Activated T-helper 2 cell treated with anti-CD3 and anti-CD28 coated beads, Interferon-gamma antibody, Interleukin-2, Interleukin-4, amounts not matched to agents 10 μg/mL and 5 μg/mL and 100 μg/mL, durations not matched to agents 14 hours and 24 hours and 36 hours (primary cell): ENCODE measurements at regions not wholly inside any gene's neighbourhood (a gene's known extent, or its start where the extent isn't known, plus 50 kb on each side); places are given as distances from the start of the nearest gene placed in this dataset.
"Not testable (repeated sequence)": the region's sequence is repeated elsewhere in the genome, so short reads cannot be mapped to it uniquely, and the experiment has no call there.

Experiments
- DNase-seq: peaks from one replicate; pipeline ENCODE4 v3.0.0; 2021; ENCODE audit warnings: low spot score
- H3K27ac Mint-ChIP-seq: one replicate; pipeline ENCODE4 v1.8.0; 2021; ENCODE audit warnings: mixed read lengths
- H3K27me3 Mint-ChIP-seq: one replicate; pipeline ENCODE4 v1.8.0; 2021; ENCODE audit warnings: low read depth, mixed read lengths
- H3K36me3 Mint-ChIP-seq: one replicate; pipeline ENCODE4 v1.8.0; 2021; ENCODE audit warnings: low read depth, mixed read lengths
- H3K4me1 Mint-ChIP-seq: one replicate; pipeline ENCODE4 v1.8.0; 2021; ENCODE audit warnings: low read depth, mixed read lengths
- H3K4me3 Mint-ChIP-seq: one replicate; pipeline ENCODE4 v1.8.0; 2021; ENCODE audit warnings: low read depth, mild to moderate bottlenecking, moderate library complexity, mixed read lengths
- H3K9me3 Mint-ChIP-seq: one replicate; pipeline ENCODE4 v1.8.0; 2021; ENCODE audit warnings: mixed read lengths
- intact Hi-C: fragments of 100-400 bp; cut with micrococcal nuclease; formaldehyde crosslinking; loops from one replicate; pipeline ENCODE4 v1.15.1; 2023

DNA sequence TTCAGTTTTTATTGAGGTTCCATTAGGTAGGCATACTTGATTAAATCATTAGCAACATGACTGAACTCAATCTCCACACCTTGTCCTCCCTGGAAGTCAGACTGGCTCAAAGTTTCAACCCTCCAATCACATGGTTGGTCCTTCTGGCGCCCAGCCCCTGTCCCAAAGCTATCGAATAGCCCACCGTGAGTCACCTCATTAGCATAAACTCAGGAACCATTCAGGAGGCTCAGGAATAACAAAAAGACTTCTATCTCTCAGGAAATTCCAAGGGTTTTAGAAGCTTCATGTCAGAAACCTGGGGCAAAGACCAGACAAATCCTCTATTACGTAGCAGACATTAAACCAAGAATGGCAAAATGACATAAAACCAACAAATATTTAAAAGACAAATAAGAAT, 78.6 kb downstream of the RGS2 start:
- H3K27ac Mint-ChIP-seq, result no peak overlapping the region
- H3K9me3 Mint-ChIP-seq, result no peaks in the 10 kb centered on the region
- DNase-seq, result no peak
- intact Hi-C loops, result no loop called here
- H3K4me1 Mint-ChIP-seq, result no peaks in the 10 kb centered on the region
- H3K4me3 Mint-ChIP-seq, result no peak overlapping the region
- peaks cover 4% of the 10 kb centered on the region for H3K27me3 Mint-ChIP-seq
- no peaks in the 10 kb centered on the region for H3K36me3 Mint-ChIP-seq

DNA sequence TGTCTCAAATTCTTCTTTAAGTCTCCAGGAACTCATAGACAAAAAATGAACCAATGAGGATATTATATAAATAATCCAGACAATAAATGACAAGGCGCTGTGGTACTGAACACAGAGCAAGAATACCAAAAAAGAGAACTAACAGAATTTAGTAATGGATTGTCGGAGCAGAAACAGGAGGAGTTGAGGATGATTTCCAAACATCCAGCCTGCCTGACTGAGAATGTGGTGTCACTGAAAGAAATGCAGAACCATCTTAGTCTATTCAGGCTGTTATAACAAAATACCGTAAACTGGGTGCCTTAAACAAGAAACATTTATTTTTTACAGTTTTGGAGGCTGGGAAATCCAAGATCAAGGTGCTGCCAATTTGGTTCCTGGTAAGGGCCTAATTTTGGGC, 79.7 kb downstream of the RGS2 start:
- Mint-ChIP-seq H3K27ac (no peak overlapping the region), H3K27me3 (peaks cover 6% of the 10 kb centered on the region), H3K4me3 (no peak overlapping the region), H3K9me3 (no peaks in the 10 kb centered on the region), H3K4me1 (no peaks in the 10 kb centered on the region), H3K36me3 (no peaks in the 10 kb centered on the region)
- intact Hi-C loops, result no loop called here
- no peak for DNase-seq

DNA sequence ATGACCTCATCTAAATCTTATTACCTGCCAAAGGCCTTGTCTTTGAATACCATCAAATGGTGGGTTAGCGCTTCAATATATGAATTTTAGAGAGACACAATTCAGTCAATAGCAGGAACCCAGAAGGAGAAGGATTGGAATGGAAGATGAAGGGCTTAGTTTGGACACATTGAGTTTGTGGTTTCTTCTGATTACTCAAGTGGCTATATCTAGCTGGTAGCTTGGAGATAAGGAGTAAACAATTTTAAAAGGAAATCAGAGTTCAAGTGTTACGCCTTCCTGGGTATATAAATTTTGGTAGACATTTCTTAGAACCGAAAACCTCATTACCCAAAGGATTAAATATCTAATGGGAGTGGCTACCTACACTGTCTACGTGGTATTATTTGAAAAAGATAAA, 80.2 kb downstream of the RGS2 start:
- Mint-ChIP-seq H3K27ac (no peak overlapping the region), H3K36me3 (no peaks in the 10 kb centered on the region), H3K9me3 (no peaks in the 10 kb centered on the region), H3K27me3 (peaks cover 5% of the 10 kb centered on the region), H3K4me3 (no peak overlapping the region), H3K4me1 (no peaks in the 10 kb centered on the region)
- DNase-seq, result no peak
- intact Hi-C loops, result no loop called here

DNA sequence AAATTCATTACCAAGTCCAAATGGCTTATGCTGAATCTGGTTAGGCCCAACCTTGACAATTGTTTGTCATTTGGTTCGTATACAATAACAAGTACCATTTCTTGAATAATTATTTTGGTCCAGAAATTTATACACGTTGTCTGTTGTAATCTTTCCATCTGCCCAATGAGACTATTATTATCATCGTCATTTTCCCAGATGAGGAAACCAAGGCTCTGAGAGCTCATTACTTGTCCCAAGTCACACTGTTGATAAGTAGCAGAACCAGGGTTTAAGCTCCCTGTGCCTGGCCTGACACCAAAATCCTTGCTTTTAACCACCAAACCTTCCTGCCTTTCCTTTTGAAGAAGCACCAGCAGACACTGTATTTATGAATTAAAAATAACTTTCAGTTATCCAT, 81.3 kb downstream of the RGS2 start:
- Mint-ChIP-seq H3K9me3 (no peaks in the 10 kb centered on the region), H3K27me3 (peaks cover 2% of the 10 kb centered on the region), H3K36me3 (no peaks in the 10 kb centered on the region), H3K4me1 (no peaks in the 10 kb centered on the region), H3K27ac (no peak overlapping the region), H3K4me3 (no peak overlapping the region)
- no peak for DNase-seq
- intact Hi-C loops, result no loop called here

DNA sequence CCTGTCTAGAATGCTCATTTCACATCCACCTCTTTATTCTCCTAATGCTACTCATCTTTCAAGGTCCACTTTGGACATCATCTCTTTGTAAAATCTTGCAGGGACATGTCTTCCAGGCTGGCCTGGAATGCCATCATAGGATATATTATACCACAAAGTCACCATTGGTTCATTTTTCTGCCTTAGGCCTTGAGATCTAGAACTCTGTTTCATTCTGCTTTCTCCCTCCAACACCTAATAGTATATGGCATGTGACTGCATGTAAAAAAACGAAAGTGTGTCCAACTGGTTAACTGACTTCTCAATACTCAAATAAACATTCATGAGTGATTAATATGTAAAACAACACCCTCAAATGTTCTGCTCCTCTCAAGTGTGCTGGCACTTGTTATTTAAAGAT, 84.1 kb downstream of the RGS2 start:
- intact Hi-C loops, result no loop called here
- Mint-ChIP-seq H3K36me3 (no peaks in the 10 kb centered on the region), H3K9me3 (no peaks in the 10 kb centered on the region)

DNA sequence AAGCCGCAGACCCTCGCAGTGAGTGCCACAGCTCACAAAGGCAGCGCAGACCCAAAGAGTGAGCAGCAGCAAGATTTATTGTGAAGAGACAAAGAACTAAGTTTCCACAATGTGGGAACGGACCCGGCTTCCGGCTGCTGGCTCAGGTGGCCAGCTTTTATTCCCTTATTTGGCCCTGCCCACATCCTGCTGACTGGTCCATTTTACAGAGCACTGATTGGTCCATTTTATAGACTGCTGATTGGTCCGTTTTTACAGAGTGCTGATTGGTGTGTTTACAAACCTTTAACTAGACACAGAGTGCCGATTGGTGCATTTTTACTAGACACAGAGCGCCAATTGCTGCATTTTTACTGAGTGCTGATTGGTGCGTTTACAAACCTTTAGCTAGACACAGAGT, 86.6 kb downstream of the RGS2 start:
- H3K4me3 Mint-ChIP-seq, result not testable (repeated sequence)

More for the DNA sequence above, 84.1 kb downstream of the RGS2 start:
- no peaks in the 10 kb centered on the region for H3K4me1 Mint-ChIP-seq
- H3K27me3 Mint-ChIP-seq, result peaks cover 5% of the 10 kb centered on the region
- H3K27ac Mint-ChIP-seq, result no peak overlapping the region
- DNase-seq, result no peak
- no peak overlapping the region for H3K4me3 Mint-ChIP-seq

DNA sequence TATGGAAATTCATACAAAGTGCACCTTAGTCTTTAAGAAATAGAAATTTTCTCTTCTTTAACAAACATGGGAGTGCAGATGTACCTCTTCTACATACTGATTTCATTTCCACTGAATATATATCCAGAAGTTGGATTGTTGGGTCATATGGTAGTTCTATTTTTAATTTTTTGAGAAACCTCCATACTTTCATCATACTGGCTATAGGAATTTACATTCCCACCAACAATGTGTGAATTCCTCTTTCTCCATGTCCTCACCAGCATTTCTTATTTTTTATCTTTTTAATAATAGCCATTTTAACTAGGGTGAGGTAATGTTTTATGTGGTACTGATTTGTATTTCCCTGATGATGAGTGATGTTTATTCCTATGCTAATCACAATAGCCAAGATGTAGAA, 87.5 kb downstream of the RGS2 start:
- Mint-ChIP-seq H3K27me3 (peaks cover 5% of the 10 kb centered on the region), H3K27ac (no peak overlapping the region), H3K9me3 (no peaks in the 10 kb centered on the region), H3K4me3 (no peak overlapping the region), H3K36me3 (no peaks in the 10 kb centered on the region), H3K4me1 (no peaks in the 10 kb centered on the region)
- no peak for DNase-seq
- intact Hi-C loops, result no loop called here

More for the DNA sequence above, 86.6 kb downstream of the RGS2 start:
- H3K27me3 Mint-ChIP-seq, H3K4me1 Mint-ChIP-seq, H3K36me3 Mint-ChIP-seq, DNase-seq, H3K9me3 Mint-ChIP-seq, H3K27ac Mint-ChIP-seq, intact Hi-C loops: not testable (repeated sequence)

DNA sequence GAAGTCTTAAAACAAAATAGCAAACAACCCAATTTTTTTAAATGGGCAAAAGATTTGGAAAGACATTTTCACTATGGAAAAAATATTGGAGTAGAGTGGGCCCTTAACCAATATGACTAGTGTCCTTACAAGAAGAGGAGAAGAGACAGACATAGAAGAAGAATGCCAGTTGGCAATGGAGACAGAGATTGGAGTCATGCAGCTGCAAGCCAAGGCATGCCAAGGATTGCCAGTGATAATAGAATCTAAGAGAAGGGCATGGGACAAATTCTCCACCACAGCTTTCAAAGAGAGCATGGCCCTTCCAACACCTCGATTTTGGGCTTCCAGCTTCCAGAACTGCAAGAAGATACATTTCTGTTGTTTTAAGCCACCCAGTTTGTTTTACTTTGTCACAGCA, 92.7 kb downstream of the RGS2 start:
- Mint-ChIP-seq H3K27me3 (peaks cover 2% of the 10 kb centered on the region), H3K9me3 (no peaks in the 10 kb centered on the region)

DNA sequence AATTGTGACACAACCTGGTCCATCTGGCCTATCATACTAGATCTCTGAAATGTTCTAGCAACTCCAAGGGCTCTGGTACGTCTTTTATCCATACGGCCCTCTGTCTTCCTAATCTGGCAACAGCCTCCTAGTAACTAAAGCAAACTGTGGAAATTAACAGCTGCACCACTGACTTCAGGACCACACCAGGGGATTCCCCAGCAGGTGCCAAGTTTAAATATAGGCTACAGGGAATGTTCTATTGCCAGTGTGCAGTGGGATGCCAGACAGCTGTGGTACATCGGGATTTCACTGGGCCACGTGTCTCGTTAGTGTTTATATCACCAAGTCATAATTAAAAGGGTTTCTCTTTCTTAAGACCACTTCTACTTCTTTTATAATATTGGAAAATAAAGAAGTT, 94.3 kb downstream of the RGS2 start:
- H3K4me3 Mint-ChIP-seq, result no peak overlapping the region
- no peaks in the 10 kb centered on the region for H3K27me3 Mint-ChIP-seq
- no peak for DNase-seq
- no peaks in the 10 kb centered on the region for H3K9me3 Mint-ChIP-seq
- peaks cover 6% of the 10 kb centered on the region for H3K4me1 Mint-ChIP-seq
- H3K27ac Mint-ChIP-seq, result no peak overlapping the region
- intact Hi-C loops, result no loop called here
- H3K36me3 Mint-ChIP-seq, result no peaks in the 10 kb centered on the region

More for the DNA sequence above, 92.7 kb downstream of the RGS2 start:
- Mint-ChIP-seq H3K36me3 (no peaks in the 10 kb centered on the region), H3K4me1 (peaks cover 6% of the 10 kb centered on the region), H3K27ac (no peak overlapping the region), H3K4me3 (no peak overlapping the region)
- intact Hi-C loops, result no loop called here
- no peak for DNase-seq

DNA sequence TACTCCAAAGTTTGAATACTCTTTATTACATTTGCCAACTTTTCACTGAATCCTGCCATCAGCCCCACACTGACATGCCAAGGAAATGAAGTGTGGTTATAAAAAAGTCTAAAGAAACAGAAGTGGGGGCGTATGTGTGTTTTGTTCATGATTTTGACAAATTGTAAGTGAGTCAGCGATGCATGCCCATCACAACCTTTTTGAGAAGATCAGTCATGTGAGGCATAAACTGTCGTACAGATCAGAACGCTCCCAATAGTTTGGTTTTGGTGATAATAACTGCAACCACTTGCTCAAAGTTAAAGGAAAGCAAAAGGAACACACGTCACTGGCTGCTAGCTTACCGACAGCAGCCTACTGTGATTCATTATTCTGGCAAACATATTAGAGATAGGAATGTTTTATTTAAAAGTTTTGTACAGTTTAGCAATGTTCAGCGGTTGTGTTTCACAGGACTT, 95.6 kb downstream of the RGS2 start:
- Mint-ChIP-seq H3K27ac (no peak overlapping the region), H3K4me3 (no peak overlapping the region), H3K27me3 (no peaks in the 10 kb centered on the region), H3K9me3 (no peaks in the 10 kb centered on the region), H3K4me1 (peaks cover 6% of the 10 kb centered on the region), H3K36me3 (no peaks in the 10 kb centered on the region)
- intact Hi-C loops, result no loop called here
- DNase-seq, result no peak

DNA sequence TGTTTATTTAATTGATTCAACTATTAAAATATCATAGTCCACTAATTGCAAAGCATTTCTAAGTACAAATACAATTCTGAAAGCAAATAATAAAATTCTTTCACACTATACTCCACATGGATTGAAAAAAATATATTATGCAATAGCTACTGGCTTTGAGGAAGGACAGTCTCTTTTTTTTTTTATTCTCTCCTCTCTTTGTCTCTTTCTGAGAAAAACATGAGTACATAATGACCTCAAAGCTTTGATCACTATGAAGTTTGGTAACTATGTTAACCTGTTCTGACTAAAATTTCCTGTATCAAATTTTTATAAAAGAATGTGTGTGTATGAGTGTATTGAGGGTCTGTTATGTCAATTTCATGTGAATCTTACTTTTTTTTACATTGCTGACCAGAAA, 96.2 kb downstream of the RGS2 start:
- DNase-seq, result no peak
- intact Hi-C loops, result no loop called here
- Mint-ChIP-seq H3K36me3 (no peaks in the 10 kb centered on the region), H3K27me3 (no peaks in the 10 kb centered on the region), H3K4me1 (peaks cover 6% of the 10 kb centered on the region), H3K27ac (no peak overlapping the region), H3K9me3 (no peaks in the 10 kb centered on the region), H3K4me3 (no peak overlapping the region)

DNA sequence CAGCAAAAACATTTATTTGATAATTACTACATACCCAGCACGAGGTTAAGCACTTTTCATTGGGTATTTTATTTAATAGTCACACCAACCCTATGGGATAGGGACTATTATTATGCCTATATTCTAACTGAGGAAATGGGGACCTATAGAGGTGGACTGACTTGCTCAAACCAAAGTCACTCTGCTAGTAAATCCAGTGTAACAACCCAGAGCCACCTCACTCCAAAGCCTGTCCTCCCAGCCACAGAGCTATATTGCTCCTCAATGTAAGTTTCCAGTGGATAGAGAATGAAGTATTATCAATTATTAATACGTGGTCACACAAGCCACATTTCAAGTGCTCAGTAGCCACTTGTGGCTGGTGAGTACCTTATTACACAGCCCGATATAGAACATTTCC, 97.5 kb downstream of the RGS2 start:
- Mint-ChIP-seq H3K27me3 (no peaks in the 10 kb centered on the region), H3K4me1 (peaks cover 6% of the 10 kb centered on the region), H3K27ac (no peak overlapping the region), H3K9me3 (no peaks in the 10 kb centered on the region), H3K36me3 (no peaks in the 10 kb centered on the region), H3K4me3 (no peak overlapping the region)
- intact Hi-C loops, result no loop called here
- no peak for DNase-seq

DNA sequence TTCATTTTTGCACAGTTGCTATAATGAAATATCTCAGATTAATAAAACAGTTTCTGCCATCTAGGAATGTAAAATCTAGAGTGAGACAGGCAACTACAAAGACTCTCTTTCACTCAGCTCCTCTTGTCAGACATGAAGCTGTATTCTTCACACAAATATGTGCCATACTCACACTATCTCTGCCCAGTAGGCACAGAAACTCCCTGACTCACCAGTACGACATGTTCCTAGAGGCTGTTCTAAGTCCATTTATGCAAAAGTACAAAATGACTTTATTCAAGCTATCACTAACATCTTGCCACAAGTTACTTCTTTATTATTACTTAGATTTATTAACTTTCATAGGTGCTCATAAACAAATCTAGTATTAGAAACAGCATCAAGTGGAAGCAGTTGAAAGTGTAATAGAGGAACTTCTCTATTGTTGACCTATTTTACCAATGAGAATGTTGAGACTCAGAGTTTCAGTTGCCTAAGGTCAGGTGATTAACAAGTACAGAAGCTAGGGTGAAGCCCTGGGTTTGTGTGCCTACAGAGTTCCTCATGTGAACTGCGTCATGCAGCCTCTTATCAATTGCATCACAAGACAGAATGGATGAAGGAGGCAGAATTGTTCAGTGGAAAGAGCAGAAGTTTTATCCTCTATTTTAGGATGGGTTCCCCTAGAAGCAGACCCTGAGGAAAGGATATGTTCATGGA, 98.9 kb downstream of the RGS2 start:
- Mint-ChIP-seq H3K27ac (no peak overlapping the region), H3K36me3 (no peaks in the 10 kb centered on the region), H3K4me3 (no peak overlapping the region), H3K27me3 (no peaks in the 10 kb centered on the region), H3K9me3 (no peaks in the 10 kb centered on the region), H3K4me1 (peaks cover 6% of the 10 kb centered on the region)
- DNase-seq, result no peak
- intact Hi-C loops, result no loop called here
